B cell (primary cell): ENCODE measurements at regions not wholly inside any gene's neighbourhood (a gene's known extent, or its start where the extent isn't known, plus 50 kb on each side); places are given as distances from the start of the nearest gene placed in this dataset.

Experiments
- ATAC-seq: fragments of 200-7000 bp; cut with Tn5 transposase; one replicate; pipeline ENCODE4 v1.10.0; 2021; ENCODE audit warnings: low read depth, mild to moderate bottlenecking, moderate number of reproducible peaks, moderate library complexity
- CTCF ChIA-PET: fragments of 350-600 bp; sonication (Branson Sonifier 250); formaldehyde crosslinking; loops from one replicate; lab custom pipeline; 2021; ENCODE audit warnings: antibody characterized with exemption, inconsistent platforms; lab: Charles Lee
- POLR2A ChIA-PET: fragments of 350-600 bp; sonication (Branson Sonifier 250); formaldehyde crosslinking; loops from one replicate; lab custom pipeline; 2021; ENCODE audit warnings: antibody characterized with exemption; lab: Charles Lee
- DNase-seq: peaks from one replicate; pipeline ENCODE4 v3.0.0; 2013
- H2AFZ ChIP-seq: 2 replicates; pipeline ENCODE4 v1.6.1; 2012; ENCODE audit warnings: mild to moderate bottlenecking, low read depth, low read length; ENCODE audit not compliant: insufficient read depth, poor library complexity, severe bottlenecking
- H3K27ac ChIP-seq, 2 donors: 1 replicate in 1 of 2; 2 replicates in 1 of 2; pipeline ENCODE4 v1.5.1; 2012 to 2013; ENCODE audit warnings: low read length in 2 of 2, mild to moderate bottlenecking in 2 of 2, moderate library complexity in 1 of 2
- H3K27me3 ChIP-seq, 4 experiments: fragments of 200-600 bp in 1 of 4; sonication (generic) in 1 of 4; replicated peaks in 1 of 4; 1 replicate in 2 of 4; 2 replicates in 2 of 4; pipeline versions ENCODE4 v1.6.1 to v1.7.0; 2013 to 2016; ENCODE audit warnings: low read length in 3 of 4, mild to moderate bottlenecking in 2 of 4, mixed read lengths in 1 of 4, moderate library complexity in 1 of 4; ENCODE audit not compliant: insufficient read depth in 4 of 4, control insufficient read depth in 3 of 4; ENCODE audit errors: control extremely low read depth in 1 of 4
- H3K36me3 ChIP-seq, 2 experiments: replicated peaks in 1 of 2; 1 replicate in 1 of 2; 2 replicates in 1 of 2; pipeline versions ENCODE4 v1.6.1 to v1.7.1; 2013; ENCODE audit warnings: low read length in 1 of 2; ENCODE audit not compliant: insufficient read depth in 2 of 2, control insufficient read depth in 1 of 2; ENCODE audit errors: control extremely low read depth in 1 of 2, extremely low read depth in 1 of 2
- H3K4me1 ChIP-seq, 2 donors: fragments of 200-600 bp in 1 of 2; sonication (generic) in 1 of 2; 1 replicate in 1 of 2; 2 replicates in 1 of 2; pipeline versions ENCODE4 v1.5.1 to v1.6.1; 2013 to 2017; ENCODE audit warnings: low read length in 2 of 2; ENCODE audit not compliant: control insufficient read depth in 2 of 2, insufficient read depth in 2 of 2
- H3K4me2 ChIP-seq: replicated peaks from 2 replicates; pipeline ENCODE3; 2012; ENCODE audit warnings: mild to moderate bottlenecking, low read depth, low read length; ENCODE audit not compliant: poor library complexity, severe bottlenecking
- H3K4me3 ChIP-seq, 5 experiments: fragments of 200-600 bp in 1 of 5; sonication (generic) in 1 of 5; 1 replicate in 3 of 5; 2 replicates in 2 of 5; pipeline versions ENCODE4 v1.5.1 to v1.7.0; 2011 to 2016; ENCODE audit warnings: low read length in 4 of 5, mild to moderate bottlenecking in 4 of 5, low read depth in 2 of 5, control low read depth in 1 of 5, moderate library complexity in 1 of 5; ENCODE audit not compliant: insufficient read depth in 1 of 5; ENCODE audit errors: control extremely low read depth in 1 of 5, extremely low read depth in 1 of 5
- H3K79me2 ChIP-seq: fragments of 200-600 bp; sonication (generic); one replicate; pipeline ENCODE4 v1.6.0; 2016; ENCODE audit warnings: low read length; ENCODE audit not compliant: control insufficient read depth, insufficient read depth
- H3K9ac ChIP-seq: fragments of 200-600 bp; sonication (generic); 2 replicates; pipeline ENCODE4 v1.6.1; 2017; ENCODE audit warnings: mild to moderate bottlenecking, low read length, moderate library complexity
- H3K9me3 ChIP-seq, 3 donors: one replicate each; pipeline versions ENCODE4 v1.6.1 to v1.7.1; 2013; ENCODE audit warnings: low read length in 2 of 3; ENCODE audit not compliant: control insufficient read depth in 2 of 3, insufficient read depth in 1 of 3; ENCODE audit errors: control extremely low read depth in 1 of 3
- H4K20me1 ChIP-seq: 2 replicates; pipeline ENCODE4 v1.6.0; 2012; ENCODE audit warnings: mild to moderate bottlenecking, low read length; ENCODE audit not compliant: insufficient read depth, control insufficient read depth, poor library complexity, severe bottlenecking
- H3K27ac Mint-ChIP-seq: one replicate; pipeline ENCODE4 v1.8.0; 2021; ENCODE audit warnings: mixed read lengths
- H3K27me3 Mint-ChIP-seq: one replicate; pipeline ENCODE4 v1.8.0; 2021; ENCODE audit warnings: mixed read lengths
- H3K4me1 Mint-ChIP-seq: one replicate; pipeline ENCODE4 v1.8.0; 2021; ENCODE audit warnings: mixed read lengths
- H3K4me3 Mint-ChIP-seq: one replicate; pipeline ENCODE4 v1.8.0; 2021; ENCODE audit warnings: mixed read lengths
- H3K9me3 Mint-ChIP-seq: one replicate; pipeline ENCODE4 v1.8.0; 2022; ENCODE audit warnings: mixed read lengths; ENCODE audit not compliant: insufficient read depth
- EZH2 ChIP-seq: IDR thresholded peaks from 2 replicates; pipeline ENCODE4 v1.6.1; 2012; ENCODE audit warnings: borderline replicate concordance, low read depth, mild to moderate bottlenecking, moderate library complexity, low read length; ENCODE audit not compliant: insufficient read depth, poor library complexity, severe bottlenecking
- WGBS: methylation state at CpG from one replicate; pipeline ENCODE4 v1.1.5; 2013; ENCODE audit warnings: missing lambda C conversion rate; ENCODE audit not compliant: insufficient coverage; 5-methylcytosine and 5-hydroxymethylcytosine counted together
- intact Hi-C: fragments of 100-400 bp; cut with micrococcal nuclease; formaldehyde crosslinking; loops from one replicate; pipeline ENCODE4 v1.10.0; 2022
- TF ChIP-seq, protein P1 (sequence below): fragments of 200-600 bp; IDR thresholded peaks from one replicate; pipeline ENCODE4 v1.8.0; 2022; ENCODE audit warnings: antibody characterized with exemption, mild to moderate bottlenecking

GRCh38 chr6:99091985-99092384, 144.2 kb upstream of the FBXL4 start:
- H4K20me1 ChIP-seq: no peaks in the 10 kb centered on the region
- no peak overlapping the region for H3K27ac Mint-ChIP-seq
- no peak overlapping the region for H3K4me2 ChIP-seq
- no peak overlapping the region for H3K4me3 ChIP-seq
- no CpG with 5 or more reads among the region's 5 CpGs for WGBS
- H3K9ac ChIP-seq: no peak overlapping the region
- H3K27ac ChIP-seq: no peak overlapping the region
- no peaks in the 10 kb centered on the region for H3K79me2 ChIP-seq
- CTCF ChIA-PET: no interaction called here
- H3K36me3 ChIP-seq: no peaks in the 10 kb centered on the region
- POLR2A ChIA-PET: no interaction called here
- intact Hi-C loops: no loop called here
- no peak overlapping the region for H3K4me3 Mint-ChIP-seq
- H3K9me3 Mint-ChIP-seq: no peaks in the 10 kb centered on the region
- no peak for ATAC-seq
- H3K4me1 Mint-ChIP-seq: no peaks in the 10 kb centered on the region
- peaks cover 49% of the 10 kb centered on the region for H3K27me3 Mint-ChIP-seq
- peaks cover 0 to 14% (median 0%) of the 10 kb centered on the region in 4 experiments for H3K27me3 ChIP-seq
- no peaks in the 10 kb centered on the region for H3K9me3 ChIP-seq
- TF ChIP-seq EZH2: no peak
- TF ChIP-seq, protein P1, sequence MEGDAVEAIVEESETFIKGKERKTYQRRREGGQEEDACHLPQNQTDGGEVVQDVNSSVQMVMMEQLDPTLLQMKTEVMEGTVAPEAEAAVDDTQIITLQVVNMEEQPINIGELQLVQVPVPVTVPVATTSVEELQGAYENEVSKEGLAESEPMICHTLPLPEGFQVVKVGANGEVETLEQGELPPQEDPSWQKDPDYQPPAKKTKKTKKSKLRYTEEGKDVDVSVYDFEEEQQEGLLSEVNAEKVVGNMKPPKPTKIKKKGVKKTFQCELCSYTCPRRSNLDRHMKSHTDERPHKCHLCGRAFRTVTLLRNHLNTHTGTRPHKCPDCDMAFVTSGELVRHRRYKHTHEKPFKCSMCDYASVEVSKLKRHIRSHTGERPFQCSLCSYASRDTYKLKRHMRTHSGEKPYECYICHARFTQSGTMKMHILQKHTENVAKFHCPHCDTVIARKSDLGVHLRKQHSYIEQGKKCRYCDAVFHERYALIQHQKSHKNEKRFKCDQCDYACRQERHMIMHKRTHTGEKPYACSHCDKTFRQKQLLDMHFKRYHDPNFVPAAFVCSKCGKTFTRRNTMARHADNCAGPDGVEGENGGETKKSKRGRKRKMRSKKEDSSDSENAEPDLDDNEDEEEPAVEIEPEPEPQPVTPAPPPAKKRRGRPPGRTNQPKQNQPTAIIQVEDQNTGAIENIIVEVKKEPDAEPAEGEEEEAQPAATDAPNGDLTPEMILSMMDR: no peak
- no peak for DNase-seq
- H3K4me1 ChIP-seq: no peaks in the 10 kb centered on the region
- no peak overlapping the region for H2AFZ ChIP-seq

- no peaks in the 10 kb centered on the region for H4K20me1 ChIP-seq
- H3K27ac ChIP-seq: no peak overlapping the region
- TF ChIP-seq, protein P1: no peak
- no peak for TF ChIP-seq EZH2
- H3K79me2 ChIP-seq: no peaks in the 10 kb centered on the region
- no peak for DNase-seq
- peaks cover 0 to 5% (median 0%) of the 10 kb centered on the region in 4 experiments for H3K27me3 ChIP-seq
- no peak for ATAC-seq
- Mint-ChIP-seq H3K4me3 (no peak overlapping the region), H3K27me3 (peaks cover 13% of the 10 kb centered on the region), H3K27ac (no peak overlapping the region), H3K9me3 (no peaks in the 10 kb centered on the region), H3K4me1 (no peaks in the 10 kb centered on the region)
- ChIA-PET POLR2A (no interaction called here), CTCF (no interaction called here)
- H3K4me3 ChIP-seq: no peak overlapping the region
- no peaks in the 10 kb centered on the region for H3K9me3 ChIP-seq
- intact Hi-C loops: no loop called here
- no peak overlapping the region for H3K4me2 ChIP-seq
- no peaks in the 10 kb centered on the region for H3K4me1 ChIP-seq
- no peaks in the 10 kb centered on the region for H3K36me3 ChIP-seq
- H3K9ac ChIP-seq: no peak overlapping the region
- no peak overlapping the region for H2AFZ ChIP-seq
- WGBS: no CpG with 5 or more reads among the region's 2 CpGs
Measured at GRCh38 chr6:99080191-99080590, 132.4 kb upstream of the FBXL4 start.
